Activated CD8-positive, alpha-beta memory T cell treated with anti-CD3 and anti-CD28 coated beads for 24 hours (primary cell): ENCODE measurements at regions not wholly inside any gene's neighbourhood (a gene's known extent, or its start where the extent isn't known, plus 50 kb on each side); places are given as distances from the start of the nearest gene placed in this dataset.

Source experiments
- DNase-seq: peaks from one replicate; pipeline ENCODE4 v3.0.0-alpha.2; 2020

DNA sequence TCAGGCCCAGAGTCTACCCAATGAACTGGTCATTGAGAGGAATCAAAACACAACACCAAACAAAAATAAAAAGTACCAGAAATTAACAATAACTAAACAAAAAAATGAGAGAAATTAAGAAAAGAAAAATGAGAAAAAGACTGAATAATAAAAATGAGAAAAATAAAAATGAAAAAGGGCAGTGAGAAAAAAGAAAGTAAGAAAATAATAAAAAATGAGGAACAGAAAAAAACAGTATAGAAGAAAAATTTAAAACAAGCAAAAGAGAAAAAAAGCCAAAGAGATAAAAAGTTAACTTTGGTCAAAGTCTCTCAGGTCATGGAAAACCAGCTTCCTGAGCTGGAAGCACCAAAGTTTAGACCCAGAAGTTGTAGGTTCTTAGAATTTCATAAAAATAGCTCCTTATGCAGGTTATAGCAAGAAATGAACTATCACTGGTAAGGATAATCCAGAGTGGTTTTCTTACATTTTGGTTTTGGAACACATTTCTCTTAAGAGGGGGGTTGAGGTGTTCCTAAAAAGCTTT lies 51.0 kb upstream of the WDR17 start:
- no peak for DNase-seq
